Stimulated activated CD4-positive, alpha-beta T cell treated with anti-CD3 and anti-CD28 coated beads, Interleukin-12 subunit alpha, Interleukin-12 subunit beta, amount 100 ng/mL, for 48 hours (primary cell): ENCODE measurements at regions not wholly inside any gene's neighbourhood (a gene's known extent, or its start where the extent isn't known, plus 50 kb on each side); places are given as distances from the start of the nearest gene placed in this dataset.

Source experiments
- DNase-seq, 3 donors: peaks; one replicate each; pipeline ENCODE4 v3.0.0-alpha.2; 2020; ENCODE audit warnings: low read depth in 2 of 3, low spot score in 1 of 3

DNA sequence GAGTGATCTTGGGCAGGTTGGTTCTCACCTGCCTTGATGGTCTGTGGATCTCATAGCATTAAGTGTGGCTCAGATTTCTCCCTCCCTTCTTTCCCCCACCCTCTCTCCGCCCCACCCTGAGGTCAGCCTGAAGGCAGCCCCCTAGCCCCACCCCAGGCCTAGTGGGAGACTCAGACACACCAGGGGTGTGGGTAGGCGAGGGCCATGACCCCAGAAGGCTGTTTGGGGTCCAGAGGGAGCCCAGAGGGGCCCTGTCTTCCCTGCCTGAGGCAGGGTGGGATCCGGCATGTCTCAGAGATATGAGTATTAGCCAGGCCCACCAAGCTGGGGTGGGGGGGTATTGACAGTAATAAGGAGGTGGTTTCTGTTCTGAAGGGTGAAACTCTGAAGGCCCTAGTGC, 160.5 kb downstream of the GLI2 start:
- DNase-seq: no peak

DNA sequence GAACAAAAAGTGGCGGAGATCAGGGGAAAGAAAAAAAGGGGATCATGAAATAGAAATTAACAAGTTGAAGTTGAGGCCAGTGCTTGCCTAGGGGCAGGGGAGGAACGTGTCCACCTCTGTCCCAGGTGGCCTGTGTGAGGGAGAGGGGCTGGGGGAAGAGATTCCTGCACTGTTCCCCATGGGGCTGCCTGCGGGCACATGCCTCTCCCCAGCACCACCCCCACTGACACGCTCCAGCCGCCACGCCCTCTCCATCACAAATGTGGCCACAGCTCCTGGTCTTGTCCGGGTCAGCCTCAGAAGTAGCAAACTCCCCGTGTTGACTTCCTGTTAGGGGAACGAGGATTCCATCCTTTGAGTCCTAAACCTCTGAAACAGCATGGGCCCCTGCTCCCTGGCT, 161.2 kb downstream of the GLI2 start:
- no peak for DNase-seq

DNA sequence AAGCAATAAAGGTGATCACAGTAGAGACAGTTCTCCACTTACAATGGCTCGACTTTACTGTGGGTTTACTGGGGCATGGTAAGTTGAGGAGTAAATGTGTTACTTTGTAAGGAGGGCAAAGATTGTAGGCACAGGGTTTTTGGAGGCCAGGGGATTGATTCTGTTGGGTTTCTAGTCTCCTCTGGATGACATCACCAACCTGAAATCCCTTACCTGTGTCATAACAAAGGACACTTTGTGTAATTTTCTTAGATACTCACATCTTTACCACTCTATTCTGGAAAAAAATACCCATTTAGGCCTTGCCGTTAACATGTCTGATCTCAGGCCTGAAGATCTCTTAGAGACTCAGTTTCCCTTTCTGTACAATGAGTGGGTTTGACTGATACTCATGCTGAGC, 161.7 kb downstream of the GLI2 start:
- DNase-seq: no peak

DNA sequence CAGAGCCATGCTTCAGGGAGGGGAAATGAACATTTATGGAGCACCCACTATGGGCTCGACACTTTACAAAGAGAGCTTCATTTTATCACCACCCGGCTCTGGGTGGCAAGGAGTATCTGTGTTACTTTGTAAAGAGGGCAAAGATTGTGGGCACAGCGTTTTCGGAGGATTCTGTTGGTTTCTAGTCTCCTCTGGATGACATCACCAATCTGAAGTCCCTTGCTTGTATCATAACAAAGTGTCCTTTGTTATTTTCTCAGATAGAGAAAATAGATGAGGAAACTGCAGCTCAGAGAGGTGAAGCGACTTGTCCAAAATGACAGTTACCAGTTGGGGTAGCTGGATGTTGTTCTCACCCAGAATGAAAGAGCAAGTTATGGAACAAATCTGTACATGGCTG, 162.8 kb downstream of the GLI2 start:
- DNase-seq: no peak

DNA sequence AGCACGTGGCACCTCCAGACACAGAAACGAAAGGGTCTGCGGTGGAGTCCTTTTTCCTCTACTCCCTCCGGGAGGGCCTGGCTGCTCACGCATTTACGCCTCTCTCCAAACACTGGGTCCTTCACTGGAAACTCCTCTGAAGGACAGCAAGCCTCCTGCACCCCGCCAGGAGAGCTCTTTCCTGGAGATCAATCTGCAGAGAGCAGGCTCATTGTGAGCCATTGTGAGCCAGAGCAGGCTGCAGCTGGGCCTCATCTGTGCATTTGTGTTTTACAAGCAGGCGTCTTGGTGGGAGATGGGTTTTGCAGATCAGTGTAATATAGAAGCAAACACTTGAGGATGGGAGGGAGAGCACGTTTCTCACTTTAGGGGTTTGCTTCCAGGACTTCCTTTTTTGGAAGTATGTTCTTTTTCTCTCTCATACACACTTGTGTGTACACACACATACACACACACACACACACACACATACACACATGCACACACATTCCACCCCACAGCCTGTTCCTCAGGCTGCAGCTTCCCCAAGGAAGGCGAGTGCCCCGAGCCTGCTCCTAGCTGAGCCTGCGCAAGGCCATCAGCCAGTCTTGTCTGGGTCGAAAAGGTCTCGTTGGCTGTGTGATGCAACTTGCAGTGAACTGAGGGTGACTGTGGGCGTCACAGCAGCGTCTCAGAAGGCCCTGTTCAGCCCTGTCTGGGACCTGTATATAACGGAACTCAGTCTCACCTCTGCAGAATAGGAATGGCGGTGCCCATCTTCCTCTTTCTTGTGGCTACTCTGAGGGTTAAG, 163.5 kb downstream of the GLI2 start:
- no peak for DNase-seq

DNA sequence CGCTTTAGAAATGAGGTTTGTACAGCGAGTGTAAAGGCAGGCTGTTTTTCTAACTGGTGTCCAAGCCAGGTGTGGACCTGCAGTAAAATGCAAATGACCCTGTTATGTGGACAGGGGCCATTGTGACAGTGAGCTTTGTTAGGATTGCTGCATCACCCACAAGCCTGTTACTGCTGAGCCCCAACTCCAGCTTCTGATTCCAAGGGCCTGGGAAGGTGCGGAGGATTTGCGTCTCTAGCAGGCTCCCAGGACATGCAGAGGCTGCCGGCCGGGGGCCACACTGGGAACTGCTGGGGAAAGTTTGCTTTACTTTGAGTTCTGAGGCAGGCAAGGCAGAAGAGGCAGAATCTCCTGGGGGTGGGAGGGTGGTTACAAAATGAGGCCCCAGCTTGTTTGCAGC, 164.1 kb downstream of the GLI2 start:
- DNase-seq: no peak

DNA sequence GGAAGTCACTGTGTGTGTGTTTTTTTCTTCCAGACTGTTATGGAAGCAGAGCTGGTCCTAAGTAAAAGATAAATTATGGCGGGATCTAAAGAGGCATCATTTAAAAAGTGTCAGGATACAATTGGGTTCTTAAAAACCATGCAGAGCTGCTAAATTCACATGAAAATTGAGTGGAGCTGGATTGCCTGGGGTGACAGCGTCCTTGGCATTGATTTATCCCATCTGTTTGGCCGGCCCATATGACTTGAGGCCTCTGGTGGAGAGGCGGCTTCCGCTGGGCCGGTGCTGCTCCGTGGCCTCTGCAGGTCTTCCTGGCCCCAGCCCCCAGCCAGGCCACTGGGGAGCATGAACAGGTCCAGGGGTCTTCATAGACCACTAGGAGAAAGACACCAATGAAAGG, 165.5 kb downstream of the GLI2 start:
- no peak for DNase-seq

DNA sequence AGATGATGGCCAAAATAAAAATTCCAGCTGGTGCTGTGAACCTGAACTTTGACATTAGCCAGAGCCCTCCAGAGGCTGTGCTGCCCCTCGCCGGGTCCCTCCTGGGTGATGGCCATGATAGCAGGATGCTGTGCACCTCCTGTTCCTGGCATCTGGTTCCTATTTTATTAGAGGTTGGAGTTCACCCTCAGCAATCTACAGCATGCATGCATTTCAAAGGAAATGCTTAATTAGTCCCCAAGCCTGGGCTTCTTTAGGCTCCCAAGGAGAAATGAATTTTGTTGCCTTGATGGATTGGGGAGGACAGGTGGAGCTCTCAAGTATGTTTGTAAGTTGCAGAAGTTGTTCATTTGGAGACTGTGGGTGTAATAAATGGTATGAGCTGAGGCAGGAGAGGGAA, 166.9 kb downstream of the GLI2 start:
- no peak for DNase-seq

DNA sequence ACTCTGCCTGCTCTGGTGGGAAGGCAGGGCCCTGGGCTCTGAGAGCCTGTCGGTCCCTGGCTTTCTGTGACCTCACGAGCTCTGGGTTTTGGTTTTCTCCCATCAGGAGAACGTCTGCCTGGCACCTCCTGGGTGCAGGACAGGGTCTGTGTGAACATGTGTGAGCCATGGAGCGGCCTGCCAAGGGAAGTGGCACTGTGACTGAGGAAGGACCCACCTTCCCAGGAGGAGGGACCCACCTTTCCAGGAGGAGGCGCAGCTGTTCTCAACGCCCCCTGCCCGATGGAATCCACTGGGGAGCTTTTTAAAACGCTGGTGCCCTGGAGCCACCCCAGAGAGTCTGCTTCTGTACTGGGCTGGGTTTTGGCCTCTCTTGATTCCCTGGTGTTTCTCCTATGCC, 168.7 kb downstream of the GLI2 start:
- no peak for DNase-seq

DNA sequence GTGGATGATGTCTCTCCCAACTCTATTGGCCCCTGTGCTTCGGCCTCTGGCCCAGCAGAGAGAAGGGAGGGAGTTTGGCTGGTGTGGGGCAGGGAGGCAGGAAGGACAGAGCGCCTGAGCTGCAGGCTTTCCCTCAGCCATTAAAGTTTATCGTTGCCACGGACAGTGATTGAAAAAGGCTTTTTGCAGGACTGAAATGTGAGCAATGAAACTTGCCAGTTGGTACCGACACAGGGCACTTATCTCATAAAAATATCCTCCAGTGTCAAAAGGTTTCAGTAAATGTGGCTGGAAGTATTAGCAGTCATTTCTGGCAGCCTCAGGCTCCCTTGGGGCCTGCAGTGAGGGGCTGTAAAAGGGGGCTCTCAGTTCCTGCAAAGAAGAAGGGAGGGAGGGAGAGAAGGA, 169.2 kb downstream of the GLI2 start:
- DNase-seq: no peak

DNA sequence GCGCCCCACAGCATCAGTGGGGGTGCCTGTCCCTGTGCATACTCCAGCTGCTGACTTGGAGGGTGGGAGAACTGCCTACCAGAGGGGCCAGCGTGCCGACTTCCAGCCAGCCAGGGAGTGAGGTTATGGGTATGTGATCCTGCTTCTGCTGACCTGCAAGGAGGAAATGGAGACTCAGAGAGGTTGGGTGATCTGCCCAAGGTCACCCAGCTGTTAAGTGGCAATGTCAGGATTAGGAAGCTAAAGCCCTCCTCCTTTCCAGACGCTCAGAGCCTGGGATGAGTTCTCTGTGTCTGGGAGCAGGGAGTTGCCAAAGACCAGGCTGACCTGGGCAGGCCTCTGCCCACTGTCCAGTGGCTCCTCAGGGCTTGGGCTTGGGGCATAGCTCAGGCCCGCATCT, 169.6 kb downstream of the GLI2 start:
- DNase-seq: no peak

DNA sequence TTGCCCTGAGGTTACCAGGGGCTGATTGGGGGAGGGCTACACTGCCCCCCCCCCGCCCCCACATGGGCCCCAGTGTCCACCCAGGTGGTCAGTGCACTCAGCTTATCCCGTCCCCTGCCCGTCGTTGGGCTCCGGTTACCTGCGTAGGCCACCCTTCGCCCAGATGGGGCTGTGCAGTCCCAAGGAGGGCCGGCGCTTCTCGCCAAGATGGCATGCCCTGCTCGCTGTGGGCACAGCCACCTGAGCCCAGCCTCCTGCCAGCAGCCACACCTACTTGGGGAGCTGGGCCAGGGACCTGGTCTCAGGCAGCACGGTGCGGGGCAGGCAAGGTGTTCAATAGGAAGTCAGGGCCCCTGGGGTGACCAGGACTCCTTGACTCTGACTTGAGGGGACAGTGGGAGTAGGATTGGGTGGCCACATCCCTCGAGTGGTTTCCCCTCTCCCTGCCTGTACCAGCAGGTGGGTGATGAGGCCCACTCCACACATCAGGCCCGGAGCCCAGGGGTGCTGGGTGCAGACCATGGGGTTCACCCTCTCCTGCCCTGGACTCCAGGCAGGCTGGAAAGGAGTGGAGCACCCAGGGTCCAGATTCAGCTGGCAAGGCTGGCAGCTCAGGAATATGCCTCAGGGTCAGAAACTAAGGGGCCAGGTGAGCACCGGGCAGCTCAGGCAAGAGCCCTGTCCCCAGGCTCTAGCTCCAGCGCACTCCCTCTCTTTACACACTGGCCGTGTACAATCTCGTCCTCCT, 170.3 kb downstream of the GLI2 start:
- DNase-seq: no peak

DNA sequence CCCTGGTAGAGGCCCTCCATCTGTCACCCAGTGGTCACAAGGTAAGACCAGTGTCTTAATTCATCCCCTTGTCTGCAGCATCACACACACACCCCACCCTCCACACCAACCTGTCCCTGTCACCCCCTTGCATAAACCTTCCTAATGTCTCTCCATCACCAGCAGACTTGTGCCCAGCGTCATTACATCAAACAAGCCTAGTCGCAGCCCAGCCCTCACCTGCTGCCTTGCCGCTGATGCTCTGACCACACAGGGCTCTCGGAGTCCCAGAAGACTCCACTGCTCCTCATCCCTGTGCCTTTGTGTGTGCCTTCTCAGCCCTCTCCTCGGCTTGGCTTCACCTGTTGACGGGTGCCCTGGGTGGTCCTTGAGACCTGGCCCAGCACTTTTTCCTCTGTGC, 171.2 kb downstream of the GLI2 start:
- DNase-seq: no peak

DNA sequence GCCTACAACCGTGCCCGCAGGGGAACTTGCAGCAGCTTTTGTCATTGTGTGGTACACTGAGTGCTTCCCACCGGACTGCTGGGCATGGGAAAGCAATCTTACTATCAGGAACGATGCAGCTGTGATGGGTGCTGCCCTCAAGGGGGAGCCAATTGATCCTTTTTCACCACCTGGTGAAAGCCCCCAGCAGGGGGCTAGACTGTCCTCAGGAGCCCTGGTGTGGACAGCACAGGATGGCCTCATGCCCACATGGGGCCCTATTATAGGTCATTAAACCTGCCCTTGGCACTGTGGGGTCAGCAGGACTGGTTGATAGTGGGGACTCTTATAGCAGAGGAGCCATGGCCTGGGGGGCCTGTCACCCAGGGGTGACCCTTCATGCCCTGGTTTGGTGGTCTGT, 172.2 kb downstream of the GLI2 start:
- no peak for DNase-seq

DNA sequence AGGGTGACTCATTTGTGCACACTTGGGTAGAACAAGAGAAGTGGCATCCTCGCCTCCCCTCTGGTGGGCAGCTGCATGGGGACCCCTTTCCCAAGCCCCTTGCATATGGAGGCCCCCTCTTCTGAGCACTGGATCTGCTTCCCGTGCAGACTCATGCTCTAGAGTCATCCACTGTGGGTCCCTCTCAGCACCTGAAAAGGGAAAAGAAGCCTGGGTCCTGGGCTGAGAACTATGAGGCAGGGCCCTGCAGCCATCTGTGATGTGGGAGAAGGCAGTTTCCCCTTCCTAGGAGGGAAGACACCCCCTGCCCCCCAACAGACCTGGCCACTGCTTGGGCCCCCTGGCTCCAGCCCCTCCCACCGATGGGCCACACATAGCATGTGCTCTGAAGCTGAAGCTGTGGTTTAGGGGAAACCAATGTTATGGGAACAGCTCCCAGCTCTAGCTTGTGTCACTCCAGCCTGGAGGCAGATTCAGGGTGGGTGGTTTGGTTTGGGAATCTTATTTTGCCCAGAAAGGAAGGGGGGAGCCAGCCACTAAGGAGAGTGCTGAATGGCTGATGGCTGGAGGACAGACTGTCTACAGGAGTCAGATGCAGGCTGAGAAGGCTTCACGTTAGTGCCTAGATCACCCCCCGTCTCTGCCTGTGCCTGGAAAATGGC, 172.8 kb downstream of the GLI2 start:
- no peak for DNase-seq

DNA sequence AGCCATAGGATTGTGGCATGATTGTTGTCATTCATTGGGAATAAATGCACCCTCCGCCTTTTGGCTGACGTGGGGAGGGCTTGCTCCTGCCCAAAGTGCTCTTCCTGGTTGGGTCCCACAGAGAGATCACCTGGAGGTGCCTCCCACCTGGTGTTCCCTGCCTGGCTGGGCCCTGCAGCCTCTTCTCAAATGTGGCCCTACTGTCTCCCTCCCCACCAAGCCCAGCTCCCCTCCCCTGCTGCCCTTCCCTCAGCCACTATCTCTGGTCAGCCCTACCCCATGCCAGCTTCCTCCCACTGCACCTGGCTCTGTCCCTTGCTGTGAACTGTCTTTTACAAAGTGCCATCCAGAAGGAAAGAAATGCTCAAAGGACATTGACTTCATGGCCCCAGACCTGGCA, 173.4 kb downstream of the GLI2 start:
- DNase-seq: no peak

DNA sequence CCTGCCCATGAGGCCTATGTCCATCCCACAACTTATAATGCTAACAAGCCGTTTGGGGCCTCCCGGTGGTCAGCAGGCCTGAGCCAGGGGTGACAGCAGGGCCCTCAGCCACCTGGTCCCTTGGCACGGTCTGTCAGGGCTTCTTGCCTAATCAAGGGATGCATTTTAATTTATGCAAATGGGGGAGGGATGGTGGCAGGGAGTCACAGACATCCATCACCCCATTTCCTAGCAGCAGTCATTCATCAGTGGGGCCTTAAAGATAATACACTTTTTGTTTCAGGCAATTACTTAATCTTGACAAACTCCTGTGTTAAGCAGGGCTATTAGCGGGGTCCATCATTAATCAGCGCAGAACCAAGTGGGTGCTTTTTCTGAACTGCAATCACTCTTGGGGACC, 174.5 kb downstream of the GLI2 start:
- DNase-seq: no peak

DNA sequence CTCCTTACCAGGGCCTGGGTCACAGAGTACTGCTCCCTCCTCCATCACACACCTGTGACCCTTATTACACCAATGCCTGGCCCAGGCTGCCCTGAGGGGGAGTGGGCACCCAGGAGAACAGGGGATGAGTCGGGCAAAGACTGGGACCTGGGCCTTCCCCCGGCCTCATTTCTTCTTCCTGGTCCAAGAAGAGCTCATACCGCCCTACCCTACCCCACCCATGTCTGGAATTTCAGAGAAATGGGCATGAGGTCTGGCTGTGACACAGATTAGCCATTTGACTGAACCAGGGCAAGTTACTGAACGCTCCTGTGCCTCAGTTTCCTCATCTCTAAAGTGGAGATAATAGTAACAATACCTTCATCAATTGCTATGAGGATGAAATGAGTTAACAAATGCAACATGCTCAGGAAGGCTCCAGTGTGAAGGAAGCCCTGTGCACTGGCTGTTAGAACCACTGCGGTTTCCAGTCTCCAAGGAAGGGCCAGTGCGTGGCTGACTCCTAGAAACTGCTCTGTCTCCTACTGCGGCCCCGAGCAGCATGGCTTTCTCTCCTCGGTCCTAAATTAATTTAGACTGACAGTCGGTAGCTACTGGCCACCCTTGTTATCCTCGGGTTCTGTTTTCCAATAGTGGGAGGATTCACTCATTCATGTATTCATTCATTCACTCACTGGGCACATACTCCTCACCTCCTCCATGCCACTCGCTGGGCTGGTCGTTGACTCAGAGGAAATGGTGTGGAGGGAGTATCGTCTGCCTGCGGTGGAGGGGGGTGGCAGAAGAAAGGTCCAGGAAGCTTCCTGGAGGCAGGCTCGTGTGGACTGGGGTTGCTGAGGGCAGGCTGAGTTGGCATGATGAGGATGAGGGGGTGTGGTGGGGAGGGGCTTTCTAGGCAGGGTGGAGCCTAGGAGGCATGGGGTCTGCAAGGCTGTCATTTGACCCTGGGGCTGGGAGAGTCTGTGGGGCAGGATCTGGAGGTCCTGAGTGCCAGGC, 175.6 kb downstream of the GLI2 start:
- DNase-seq: no peak

DNA sequence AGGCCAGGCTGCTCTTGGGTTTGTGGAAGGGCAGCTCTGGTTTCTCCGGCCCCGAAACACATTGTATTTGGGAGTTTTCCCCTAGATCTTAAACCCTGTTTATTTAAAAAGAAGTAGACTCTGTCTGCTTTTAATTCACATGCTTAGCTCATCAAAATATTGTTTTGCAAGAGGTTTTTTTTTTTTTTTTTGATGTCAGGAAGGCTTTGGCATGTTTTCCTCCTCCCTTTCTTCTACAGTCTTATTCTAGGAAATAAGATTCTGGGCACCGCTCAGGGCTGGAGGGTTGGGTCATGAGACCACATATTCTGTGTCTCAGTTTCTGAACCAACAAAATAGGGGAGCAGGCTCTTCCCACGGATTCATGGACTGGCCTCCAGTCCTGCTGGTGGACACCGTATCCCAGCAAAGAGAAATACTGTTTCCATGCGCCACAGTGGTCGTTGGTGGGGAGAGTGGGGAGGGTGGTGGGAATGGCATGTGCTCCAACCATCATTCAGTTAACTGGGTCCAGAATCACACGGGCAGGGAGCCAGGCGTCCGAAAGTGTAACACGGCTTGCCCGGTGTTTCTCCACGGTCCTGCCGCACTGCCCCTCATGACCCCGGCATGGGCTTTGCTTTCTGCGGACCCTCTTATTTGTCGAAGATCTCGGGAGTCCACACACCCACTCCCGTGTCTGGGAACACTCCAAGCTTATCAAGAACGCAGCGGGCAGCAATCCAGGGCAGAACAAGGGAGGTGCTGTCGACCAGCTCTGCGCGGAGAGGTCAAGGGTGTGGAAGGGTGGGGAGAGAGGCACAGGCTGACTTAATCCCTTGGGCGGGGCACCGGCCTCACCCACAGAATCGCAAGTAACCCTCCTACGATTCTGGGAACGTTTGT, 176.7 kb downstream of the GLI2 start:
- DNase-seq: no peak
